ENCODE measurements at regions not wholly inside any gene's neighbourhood (a gene's known extent, or its start where the extent isn't known, plus 50 kb on each side); places are given as distances from the start of the nearest gene placed in this dataset.

DNA sequence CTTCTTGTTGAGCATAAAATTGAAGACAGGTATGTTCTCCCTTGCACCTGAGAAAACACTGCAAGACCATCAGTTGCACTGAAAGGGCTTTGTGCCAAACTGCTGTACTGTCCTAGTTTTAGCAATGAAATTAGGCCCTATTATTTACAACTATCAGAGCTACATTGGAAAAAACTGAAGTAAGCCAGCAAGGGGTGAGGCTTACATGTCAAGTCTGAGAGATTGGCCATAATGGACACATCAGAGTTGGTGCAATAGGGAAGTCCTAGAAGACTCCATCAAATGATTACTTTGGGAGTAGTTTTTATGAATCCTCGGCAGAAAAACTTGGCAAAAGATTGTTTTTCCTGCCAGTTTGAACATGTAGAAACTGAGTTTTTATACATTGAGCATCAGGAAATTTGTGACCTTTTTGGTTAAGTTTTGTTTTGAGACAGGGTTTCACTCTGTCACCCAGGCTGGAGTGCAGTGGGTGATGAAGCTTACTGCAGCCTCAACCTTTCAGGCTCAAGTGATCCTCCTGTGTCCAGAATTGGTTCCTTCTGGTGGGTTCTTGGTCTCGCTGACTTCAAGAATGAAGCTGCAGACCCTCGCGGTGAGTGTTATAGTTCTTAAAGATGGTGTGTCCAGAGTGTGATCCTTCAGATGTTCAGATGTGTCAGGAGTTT lies 160.1 kb upstream of the BANK1 start:
- Mint-ChIP-seq H3K9me3 (peaks cover 28% of the 10 kb centered on the region), H3K36me3 (peaks cover 14% of the 10 kb centered on the region)

DNA sequence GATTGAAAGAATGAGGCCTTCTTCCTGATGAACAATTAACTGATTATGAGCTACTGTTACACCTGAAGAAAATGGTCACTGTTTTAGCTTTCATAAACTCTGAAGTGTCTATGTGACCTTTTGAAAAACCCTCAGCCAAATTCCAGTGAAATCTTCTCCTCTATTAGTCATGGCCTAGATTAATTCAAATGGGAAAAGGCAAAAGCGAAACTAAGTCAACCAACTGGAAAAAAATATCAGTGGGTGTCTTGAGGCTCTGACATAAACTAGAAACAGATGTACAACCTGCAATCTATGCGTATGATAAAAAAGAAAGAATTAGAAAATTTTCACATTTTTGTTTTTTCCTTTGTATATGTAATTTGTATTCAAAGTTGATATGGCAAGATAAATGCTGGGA lies 169.4 kb upstream of the BANK1 start:
- H3K27ac Mint-ChIP-seq = no peak overlapping the region
- H3K4me1 Mint-ChIP-seq = no peaks in the 10 kb centered on the region
- no peaks in the 10 kb centered on the region for H3K27me3 Mint-ChIP-seq (ENCODE audit: low read depth)
- no peak overlapping the region for H3K4me3 Mint-ChIP-seq
- peaks cover 9% of the 10 kb centered on the region; the same call in 1 of the 2 replicates for H3K9me3 Mint-ChIP-seq
- ChIA-PET POLR2A (no interaction called here), CTCF (no interaction called here)
- no peaks in the 10 kb centered on the region for H3K36me3 Mint-ChIP-seq
- no peak for DNase-seq (ENCODE audit: low spot score)
- no peak for ATAC-seq
- no peak for TF ChIP-seq NFYB (CRISPR knock-in tag; conservative IDR thresholded peaks at IDR 0.05; ENCODE audit: low read depth)
- TF ChIP-seq, protein P1, sequence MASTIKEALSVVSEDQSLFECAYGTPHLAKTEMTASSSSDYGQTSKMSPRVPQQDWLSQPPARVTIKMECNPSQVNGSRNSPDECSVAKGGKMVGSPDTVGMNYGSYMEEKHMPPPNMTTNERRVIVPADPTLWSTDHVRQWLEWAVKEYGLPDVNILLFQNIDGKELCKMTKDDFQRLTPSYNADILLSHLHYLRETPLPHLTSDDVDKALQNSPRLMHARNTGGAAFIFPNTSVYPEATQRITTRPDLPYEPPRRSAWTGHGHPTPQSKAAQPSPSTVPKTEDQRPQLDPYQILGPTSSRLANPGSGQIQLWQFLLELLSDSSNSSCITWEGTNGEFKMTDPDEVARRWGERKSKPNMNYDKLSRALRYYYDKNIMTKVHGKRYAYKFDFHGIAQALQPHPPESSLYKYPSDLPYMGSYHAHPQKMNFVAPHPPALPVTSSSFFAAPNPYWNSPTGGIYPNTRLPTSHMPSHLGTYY (CRISPR knock-in tag; IDR thresholded peaks at IDR 0.05) = no peak
- TF ChIP-seq MXD4 (CRISPR knock-in tag; IDR thresholded peaks at IDR 0.05; ENCODE audit: borderline replicate concordance) = no peak
- TF ChIP-seq GABPB1 (CRISPR knock-in tag; IDR thresholded peaks at IDR 0.05) = no peak
- TF ChIP-seq JUN (CRISPR knock-in tag; IDR thresholded peaks at IDR 0.05) = no peak
- TF ChIP-seq USF1 (CRISPR knock-in tag; IDR thresholded peaks at IDR 0.05) = no peak
- TF ChIP-seq, protein P2, sequence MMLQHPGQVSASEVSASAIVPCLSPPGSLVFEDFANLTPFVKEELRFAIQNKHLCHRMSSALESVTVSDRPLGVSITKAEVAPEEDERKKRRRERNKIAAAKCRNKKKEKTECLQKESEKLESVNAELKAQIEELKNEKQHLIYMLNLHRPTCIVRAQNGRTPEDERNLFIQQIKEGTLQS (CRISPR knock-in tag; conservative IDR thresholded peaks at IDR 0.05) = no peak
- no peak for TF ChIP-seq CBFB (CRISPR knock-in tag; IDR thresholded peaks at IDR 0.05; ENCODE audit: low read depth)
- TF ChIP-seq ZBTB43 (CRISPR knock-in tag; IDR thresholded peaks at IDR 0.05) = no peak
- TF ChIP-seq RELA (CRISPR knock-in tag; IDR thresholded peaks at IDR 0.05; ENCODE audit: borderline replicate concordance) = no peak
- no peak for TF ChIP-seq FOXK1 (CRISPR knock-in tag; IDR thresholded peaks at IDR 0.05)
- TF ChIP-seq, protein P3, sequence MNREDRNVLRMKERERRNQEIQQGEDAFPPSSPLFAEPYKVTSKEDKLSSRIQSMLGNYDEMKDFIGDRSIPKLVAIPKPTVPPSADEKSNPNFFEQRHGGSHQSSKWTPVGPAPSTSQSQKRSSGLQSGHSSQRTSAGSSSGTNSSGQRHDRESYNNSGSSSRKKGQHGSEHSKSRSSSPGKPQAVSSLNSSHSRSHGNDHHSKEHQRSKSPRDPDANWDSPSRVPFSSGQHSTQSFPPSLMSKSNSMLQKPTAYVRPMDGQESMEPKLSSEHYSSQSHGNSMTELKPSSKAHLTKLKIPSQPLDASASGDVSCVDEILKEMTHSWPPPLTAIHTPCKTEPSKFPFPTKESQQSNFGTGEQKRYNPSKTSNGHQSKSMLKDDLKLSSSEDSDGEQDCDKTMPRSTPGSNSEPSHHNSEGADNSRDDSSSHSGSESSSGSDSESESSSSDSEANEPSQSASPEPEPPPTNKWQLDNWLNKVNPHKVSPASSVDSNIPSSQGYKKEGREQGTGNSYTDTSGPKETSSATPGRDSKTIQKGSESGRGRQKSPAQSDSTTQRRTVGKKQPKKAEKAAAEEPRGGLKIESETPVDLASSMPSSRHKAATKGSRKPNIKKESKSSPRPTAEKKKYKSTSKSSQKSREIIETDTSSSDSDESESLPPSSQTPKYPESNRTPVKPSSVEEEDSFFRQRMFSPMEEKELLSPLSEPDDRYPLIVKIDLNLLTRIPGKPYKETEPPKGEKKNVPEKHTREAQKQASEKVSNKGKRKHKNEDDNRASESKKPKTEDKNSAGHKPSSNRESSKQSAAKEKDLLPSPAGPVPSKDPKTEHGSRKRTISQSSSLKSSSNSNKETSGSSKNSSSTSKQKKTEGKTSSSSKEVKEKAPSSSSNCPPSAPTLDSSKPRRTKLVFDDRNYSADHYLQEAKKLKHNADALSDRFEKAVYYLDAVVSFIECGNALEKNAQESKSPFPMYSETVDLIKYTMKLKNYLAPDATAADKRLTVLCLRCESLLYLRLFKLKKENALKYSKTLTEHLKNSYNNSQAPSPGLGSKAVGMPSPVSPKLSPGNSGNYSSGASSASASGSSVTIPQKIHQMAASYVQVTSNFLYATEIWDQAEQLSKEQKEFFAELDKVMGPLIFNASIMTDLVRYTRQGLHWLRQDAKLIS (CRISPR knock-in tag; IDR thresholded peaks at IDR 0.05; ENCODE audit: borderline replicate concordance) = no peak
- TF ChIP-seq ZNF423 (CRISPR knock-in tag; IDR thresholded peaks at IDR 0.05) = no peak
- no peak for TF ChIP-seq E2F1 (CRISPR knock-in tag; IDR thresholded peaks at IDR 0.05)
- TF ChIP-seq SOX15 (CRISPR knock-in tag; IDR thresholded peaks at IDR 0.05) = no peak

More for the DNA sequence above, 160.1 kb upstream of the BANK1 start:
- Mint-ChIP-seq H3K4me1 (no peaks in the 10 kb centered on the region), H3K27me3 (ENCODE audit: low read depth) (no peaks in the 10 kb centered on the region), H3K27ac (no peak overlapping the region), H3K4me3 (no peak overlapping the region)
- DNase-seq (ENCODE audit: low spot score) = no peak
- ATAC-seq = no peak
- CTCF ChIA-PET = no interaction called here
- POLR2A ChIA-PET = no interaction called here
- TF ChIP-seq EMX1 (CRISPR knock-in tag; IDR thresholded peaks at IDR 0.05) (no peak), ZNF121 (CRISPR knock-in tag; IDR thresholded peaks at IDR 0.05) (no peak), ZNF219 (CRISPR knock-in tag; IDR thresholded peaks at IDR 0.05; ENCODE audit: borderline replicate concordance) (no peak), ATF1 (CRISPR knock-in tag; IDR thresholded peaks at IDR 0.05) (no peak), ZNF138 (CRISPR knock-in tag; conservative IDR thresholded peaks at IDR 0.05) (no peak), SMAD3 (CRISPR knock-in tag; IDR thresholded peaks at IDR 0.05; ENCODE audit: borderline replicate concordance) (no peak), ZBTB43 (CRISPR knock-in tag; IDR thresholded peaks at IDR 0.05) (no peak), TP53 (CRISPR knock-in tag; IDR thresholded peaks at IDR 0.05) (no peak), IRF2 (CRISPR knock-in tag; IDR thresholded peaks at IDR 0.05; ENCODE audit: borderline replicate concordance, low read depth) (no peak), HMGXB4 (CRISPR knock-in tag; IDR thresholded peaks at IDR 0.05) (no peak), ZNF263 (CRISPR knock-in tag; IDR thresholded peaks at IDR 0.05; ENCODE audit: low read depth) (no peak)
